Naive thymus-derived CD8-positive, alpha-beta T cell (primary cell): ENCODE measurements at regions not wholly inside any gene's neighbourhood (a gene's known extent, or its start where the extent isn't known, plus 50 kb on each side); places are given as distances from the start of the nearest gene placed in this dataset.
"Not testable (repeated sequence)": the region's sequence is repeated elsewhere in the genome, so short reads cannot be mapped to it uniquely, and the experiment has no call there.

Source experiments
- ATAC-seq, 2 donors: fragments of 150-1000 bp; cut with Tn5 transposase in 1 of 2; sonication (Bioruptor Pico), chemical (Tn5 transposase) in 1 of 2; 1 replicate in 1 of 2; 2 replicates in 1 of 2; pipeline ENCODE4 v1.10.0; 2021; ENCODE audit warnings: mild to moderate bottlenecking in 2 of 2, moderate library complexity in 2 of 2
- POLR2A ChIA-PET: fragments of 350-600 bp; sonication (Branson Sonifier 250); formaldehyde crosslinking; loops from one replicate; lab custom pipeline; 2021; ENCODE audit warnings: antibody characterized with exemption; lab: Charles Lee
- DNase-seq, 10 donors: peaks; one replicate each; pipeline versions ENCODE4 v3.0.0 to v3.0.0-alpha.2; 2020 to 2022
- H3K27ac Mint-ChIP-seq, 10 donors: one replicate each; pipeline ENCODE4 v1.8.0; 2020 to 2022; ENCODE audit warnings: mild to moderate bottlenecking in 10 of 10, mixed read lengths in 10 of 10, moderate library complexity in 4 of 10, inconsistent platforms in 1 of 10
- H3K27me3 Mint-ChIP-seq, 5 donors: one replicate each; pipeline ENCODE4 v1.8.0; 2021 to 2022; ENCODE audit warnings: mixed read lengths in 5 of 5
- H3K36me3 Mint-ChIP-seq, 3 donors: one replicate each; pipeline ENCODE4 v1.8.0; 2020 to 2022; ENCODE audit warnings: mixed read lengths in 3 of 3, mild to moderate bottlenecking in 2 of 3, inconsistent platforms in 1 of 3
- H3K4me1 Mint-ChIP-seq, 4 donors: one replicate each; pipeline ENCODE4 v1.8.0; 2021 to 2022; ENCODE audit warnings: mixed read lengths in 4 of 4
- H3K4me3 Mint-ChIP-seq, 10 donors: one replicate each; pipeline ENCODE4 v1.8.0; 2020 to 2022; ENCODE audit warnings: mild to moderate bottlenecking in 10 of 10, mixed read lengths in 10 of 10, moderate library complexity in 6 of 10, inconsistent platforms in 1 of 10
- H3K9me3 Mint-ChIP-seq, 9 donors: one replicate each; pipeline ENCODE4 v1.8.0; 2020 to 2022; ENCODE audit warnings: mixed read lengths in 9 of 9, mild to moderate bottlenecking in 3 of 9, inconsistent platforms in 1 of 9, moderate library complexity in 1 of 9

GRCh38 chr1:79150576-79150975 is 144.0 kb upstream of the ADGRL4 start:
- Mint-ChIP-seq H3K36me3 (no peaks in the 10 kb centered on the region), H3K4me1 (no peaks in the 10 kb centered on the region), H3K27ac (no peak overlapping the region), H3K27me3 (no peaks in the 10 kb centered on the region), H3K9me3 (peaks cover 0 to 9% (median 0%) of the 10 kb centered on the region in 9 donors), H3K4me3 (no peak overlapping the region)
- POLR2A ChIA-PET, result no interaction called here
- no peak for DNase-seq
- ATAC-seq, result no peak

GRCh38 chr1:79138227-79138626 is 131.7 kb upstream of the ADGRL4 start:
- POLR2A ChIA-PET, result not testable (repeated sequence)

GRCh38 chr1:79133774-79134364 is 127.3 kb upstream of the ADGRL4 start:
- Mint-ChIP-seq H3K36me3 (no peaks in the 10 kb centered on the region), H3K4me1 (no peaks in the 10 kb centered on the region), H3K4me3 (no peak overlapping the region), H3K27ac (no peak overlapping the region), H3K9me3 (peaks cover 0 to 16% (median 6%) of the 10 kb centered on the region in 9 donors), H3K27me3 (no peaks in the 10 kb centered on the region)
- no peak for ATAC-seq
- POLR2A ChIA-PET, result no interaction called here
- no peak for DNase-seq

More at GRCh38 chr1:79138227-79138626, 131.7 kb upstream of the ADGRL4 start:
- H3K27me3 Mint-ChIP-seq, DNase-seq, ATAC-seq, H3K27ac Mint-ChIP-seq, H3K36me3 Mint-ChIP-seq, H3K4me3 Mint-ChIP-seq, H3K4me1 Mint-ChIP-seq: not testable (repeated sequence)
- H3K9me3 Mint-ChIP-seq, result peaks cover 0 to 16% (median 8%) of the 10 kb centered on the region in 9 donors

GRCh38 chr1:79131626-79132025 is 125.1 kb upstream of the ADGRL4 start:
- DNase-seq (no peak), ATAC-seq (no peak)
- POLR2A ChIA-PET, result no interaction called here
- peaks cover 0 to 9% (median 2%) of the 10 kb centered on the region in 9 donors for H3K9me3 Mint-ChIP-seq
- no peaks in the 10 kb centered on the region for H3K27me3 Mint-ChIP-seq
- H3K36me3 Mint-ChIP-seq, result no peaks in the 10 kb centered on the region
- H3K27ac Mint-ChIP-seq, result no peak overlapping the region
- no peaks in the 10 kb centered on the region for H3K4me1 Mint-ChIP-seq
- H3K4me3 Mint-ChIP-seq, result no peak overlapping the region

- no peaks in the 10 kb centered on the region for H3K36me3 Mint-ChIP-seq
- no peak overlapping the region for H3K4me3 Mint-ChIP-seq
- H3K4me1 Mint-ChIP-seq, result no peaks in the 10 kb centered on the region
- H3K27ac Mint-ChIP-seq, result no peak overlapping the region
- peaks cover 0 to 9% (median 2%) of the 10 kb centered on the region in 9 donors for H3K9me3 Mint-ChIP-seq
- no peaks in the 10 kb centered on the region for H3K27me3 Mint-ChIP-seq
- POLR2A ChIA-PET, result no interaction called here
- ATAC-seq (no peak), DNase-seq (no peak)
Observed at GRCh38 chr1:79129914-79130313, 123.4 kb upstream of the ADGRL4 start.

GRCh38 chr1:79128722-79129121 is 122.2 kb upstream of the ADGRL4 start:
- Mint-ChIP-seq H3K9me3 (peaks cover 0 to 13% (median 2%) of the 10 kb centered on the region in 9 donors), H3K4me1 (no peaks in the 10 kb centered on the region), H3K27me3 (no peaks in the 10 kb centered on the region), H3K27ac (no peak overlapping the region), H3K36me3 (no peaks in the 10 kb centered on the region), H3K4me3 (no peak overlapping the region)
- ATAC-seq (no peak), DNase-seq (no peak)
- POLR2A ChIA-PET, result no interaction called here

GRCh38 chr1:79124756-79125155 is 118.2 kb upstream of the ADGRL4 start:
- DNase-seq (no peak), ATAC-seq (no peak)
- Mint-ChIP-seq H3K36me3 (no peaks in the 10 kb centered on the region), H3K4me3 (no peak overlapping the region), H3K27me3 (no peaks in the 10 kb centered on the region), H3K9me3 (peaks cover 0 to 12% (median 0%) of the 10 kb centered on the region in 9 donors), H3K27ac (no peak overlapping the region), H3K4me1 (no peaks in the 10 kb centered on the region)
- POLR2A ChIA-PET, result no interaction called here

- Mint-ChIP-seq H3K9me3 (peaks cover 0 to 19% (median 0%) of the 10 kb centered on the region in 9 donors), H3K4me1 (no peaks in the 10 kb centered on the region), H3K27ac (no peak overlapping the region), H3K36me3 (no peaks in the 10 kb centered on the region), H3K4me3 (no peak overlapping the region), H3K27me3 (no peaks in the 10 kb centered on the region)
- ATAC-seq (no peak), DNase-seq (no peak)
- POLR2A ChIA-PET, result no interaction called here
Observed at GRCh38 chr1:79122521-79122920, 116.0 kb upstream of the ADGRL4 start.

- POLR2A ChIA-PET, result no interaction called here
- no peaks in the 10 kb centered on the region for H3K36me3 Mint-ChIP-seq
- ATAC-seq (no peak), DNase-seq (no peak)
- no peak overlapping the region for H3K27ac Mint-ChIP-seq
- H3K4me3 Mint-ChIP-seq, result no peak overlapping the region
- peaks cover 0 to 2% (median 0%) of the 10 kb centered on the region in 5 donors for H3K27me3 Mint-ChIP-seq
- peaks cover 0 to 31% (median 2%) of the 10 kb centered on the region in 9 donors for H3K9me3 Mint-ChIP-seq
- H3K4me1 Mint-ChIP-seq, result no peaks in the 10 kb centered on the region
Observed at GRCh38 chr1:79117376-79117775, 110.8 kb upstream of the ADGRL4 start.

GRCh38 chr1:79113836-79114235 is 107.3 kb upstream of the ADGRL4 start:
- Mint-ChIP-seq H3K27me3 (peaks cover 0 to 2% (median 0%) of the 10 kb centered on the region in 5 donors), H3K36me3 (no peaks in the 10 kb centered on the region), H3K4me3 (no peak overlapping the region), H3K4me1 (no peaks in the 10 kb centered on the region), H3K27ac (no peak overlapping the region), H3K9me3 (peaks cover 0 to 26% (median 2%) of the 10 kb centered on the region in 9 donors)
- POLR2A ChIA-PET, result no interaction called here
- DNase-seq (no peak), ATAC-seq (no peak)

GRCh38 chr1:79110749-79111148 is 104.2 kb upstream of the ADGRL4 start:
- Mint-ChIP-seq H3K27ac (no peak overlapping the region), H3K9me3 (peaks cover 0 to 22% (median 3%) of the 10 kb centered on the region in 9 donors), H3K36me3 (no peaks in the 10 kb centered on the region), H3K27me3 (peaks cover 0 to 2% (median 0%) of the 10 kb centered on the region in 5 donors), H3K4me1 (no peaks in the 10 kb centered on the region), H3K4me3 (no peak overlapping the region)
- ATAC-seq, result no peak
- POLR2A ChIA-PET, result no interaction called here
- no peak for DNase-seq

- Mint-ChIP-seq H3K4me3 (no peak overlapping the region), H3K4me1 (no peaks in the 10 kb centered on the region), H3K27ac (no peak overlapping the region), H3K36me3 (peaks cover 0 to 5% (median 0%) of the 10 kb centered on the region in 3 donors), H3K9me3 (peaks cover 0 to 30% (median 5%) of the 10 kb centered on the region in 9 donors), H3K27me3 (peaks cover 0 to 2% (median 0%) of the 10 kb centered on the region in 5 donors)
- DNase-seq, result no peak
- ATAC-seq, result no peak
- POLR2A ChIA-PET, result no interaction called here
Observed at GRCh38 chr1:79109445-79109844, 102.9 kb upstream of the ADGRL4 start.

- Mint-ChIP-seq H3K36me3 (peaks cover 0 to 5% (median 0%) of the 10 kb centered on the region in 3 donors), H3K27me3 (no peaks in the 10 kb centered on the region), H3K9me3 (peaks cover 0 to 23% (median 7%) of the 10 kb centered on the region in 9 donors), H3K27ac (no peak overlapping the region), H3K4me1 (no peaks in the 10 kb centered on the region), H3K4me3 (no peak overlapping the region)
- POLR2A ChIA-PET, result no interaction called here
- ATAC-seq (no peak), DNase-seq (no peak)
Observed at GRCh38 chr1:79105500-79105899, 99.0 kb upstream of the ADGRL4 start.

- POLR2A ChIA-PET, result no interaction called here
- Mint-ChIP-seq H3K4me1 (no peaks in the 10 kb centered on the region), H3K9me3 (peaks cover 0 to 23% (median 4%) of the 10 kb centered on the region in 9 donors), H3K27ac (no peak overlapping the region), H3K4me3 (no peak overlapping the region), H3K27me3 (no peaks in the 10 kb centered on the region), H3K36me3 (peaks cover 0 to 5% (median 0%) of the 10 kb centered on the region in 3 donors)
- ATAC-seq, result no peak
- no peak for DNase-seq
Observed at GRCh38 chr1:79104617-79105016, 98.1 kb upstream of the ADGRL4 start.
